HEK293 (cell line): ENCODE measurements at regions not wholly inside any gene's neighbourhood (a gene's known extent, or its start where the extent isn't known, plus 50 kb on each side); places are given as distances from the start of the nearest gene placed in this dataset.

Source experiments
- CTCF ChIA-PET: fragments of 350-600 bp; formaldehyde crosslinking; extraction: SDS; loops from one replicate; lab custom pipeline; 2021; ENCODE audit warnings: antibody characterized with exemption; lab: Yijun Ruan, JAX
- POLR2A ChIA-PET: fragments of 300-600 bp; formaldehyde crosslinking; extraction: SDS; loops from one replicate; lab custom pipeline; 2020; ENCODE audit warnings: antibody characterized with exemption, inconsistent platforms; lab: Yijun Ruan, JAX
- H3K27ac ChIP-seq: fragments of 200-500 bp; sonication (Bioruptor generic); 2 replicates; pipeline ENCODE4 v1.5.1; 2014; ENCODE audit warnings: low read depth, low read length, control low read depth, inconsistent platforms; ENCODE audit errors: extremely low read depth
- H3K36me3 ChIP-seq, 2 experiments: fragments of 200-500 bp in 1 of 2; sonication (Bioruptor generic) in 1 of 2; 1 replicate in 1 of 2; 2 replicates in 1 of 2; pipeline ENCODE4 v1.5.1; 2014 to 2017; ENCODE audit warnings: inconsistent platforms in 2 of 2, low read length in 2 of 2; ENCODE audit not compliant: control insufficient read depth in 2 of 2, insufficient read depth in 1 of 2
- H3K4me1 ChIP-seq: fragments of 200-500 bp; sonication (Bioruptor generic); 2 replicates; pipeline ENCODE4 v1.5.1; 2014; ENCODE audit warnings: mild to moderate bottlenecking, low read length, inconsistent platforms; ENCODE audit not compliant: control insufficient read depth, insufficient read depth
- H3K4me3 ChIP-seq: 2 replicates; pipeline ENCODE4 v1.5.1; 2011; ENCODE audit warnings: low read depth, mild to moderate bottlenecking, control low read depth, low read length, moderate library complexity
- H3K9me3 ChIP-seq: fragments of 200-500 bp; sonication (Bioruptor generic); 2 replicates; pipeline ENCODE4 v1.5.1; 2014; ENCODE audit warnings: low read depth, low read length, inconsistent platforms; ENCODE audit not compliant: control insufficient read depth, insufficient read depth
- CTCF ChIP-seq: fragments of 450-650 bp; formaldehyde crosslinking; IDR thresholded peaks from 2 replicates; pipeline ENCODE4 v1.5.1; 2016; ENCODE audit warnings: missing biosample characterization, missing genetic modification characterization
- KLF10 ChIP-seq: fragments of 450-650 bp; IDR thresholded peaks from 2 replicates; pipeline ENCODE4 v1.5.1; 2018; ENCODE audit warnings: missing biosample characterization, mild to moderate bottlenecking, missing genetic modification characterization
- KLF9 ChIP-seq: fragments of 450-650 bp; formaldehyde crosslinking; IDR thresholded peaks from 2 replicates; pipeline ENCODE4 v1.5.1; 2016; ENCODE audit warnings: missing biosample characterization, missing genetic modification characterization, low read depth
- PATZ1 ChIP-seq: fragments of 450-650 bp; formaldehyde crosslinking; IDR thresholded peaks from 2 replicates; pipeline ENCODE4 v1.5.1; 2016; ENCODE audit warnings: missing biosample characterization, missing genetic modification characterization
- RBAK ChIP-seq: fragments of 450-650 bp; formaldehyde crosslinking; IDR thresholded peaks from 2 replicates; pipeline ENCODE4 v1.5.1; 2016; ENCODE audit warnings: missing biosample characterization, missing genetic modification characterization
- SCRT1 ChIP-seq: fragments of 450-650 bp; formaldehyde crosslinking; IDR thresholded peaks from 2 replicates; pipeline ENCODE4 v1.5.1; 2016; ENCODE audit warnings: missing biosample characterization, missing genetic modification characterization, borderline replicate concordance
- TRIM28 ChIP-seq: IDR thresholded peaks from 2 replicates; pipeline ENCODE4 v1.6.1; 2011; ENCODE audit warnings: low read length, control low read depth, borderline replicate concordance
- WT1 ChIP-seq: fragments of 450-650 bp; formaldehyde crosslinking; IDR thresholded peaks from 2 replicates; pipeline ENCODE4 v1.5.1; 2016; ENCODE audit warnings: missing biosample characterization, missing genetic modification characterization
- ZBTB20 ChIP-seq: fragments of 450-650 bp; formaldehyde crosslinking; IDR thresholded peaks from 2 replicates; pipeline ENCODE4 v1.5.1; 2016; ENCODE audit warnings: missing biosample characterization, missing genetic modification characterization
- ZFP3 ChIP-seq: fragments of 450-650 bp; formaldehyde crosslinking; IDR thresholded peaks from 2 replicates; pipeline ENCODE4 v1.5.1; 2016; ENCODE audit warnings: low read depth, missing biosample characterization, missing genetic modification characterization
- ZFP41 ChIP-seq: fragments of 450-650 bp; formaldehyde crosslinking; IDR thresholded peaks from 2 replicates; pipeline ENCODE4 v1.5.1; 2016; ENCODE audit warnings: missing biosample characterization, missing genetic modification characterization, borderline replicate concordance
- ZNF148 ChIP-seq: fragments of 450-650 bp; formaldehyde crosslinking; IDR thresholded peaks from 2 replicates; pipeline ENCODE4 v1.5.0; 2017; ENCODE audit warnings: missing biosample characterization, missing genetic modification characterization, borderline replicate concordance
- ZNF157 ChIP-seq: fragments of 450-650 bp; formaldehyde crosslinking; IDR thresholded peaks from 2 replicates; pipeline ENCODE4 v1.5.1; 2016; ENCODE audit warnings: missing biosample characterization, missing genetic modification characterization
- ZNF169 ChIP-seq: fragments of 450-650 bp; formaldehyde crosslinking; IDR thresholded peaks from 2 replicates; pipeline ENCODE4 v1.5.1; 2016; ENCODE audit warnings: missing biosample characterization, missing genetic modification characterization
- ZNF175 ChIP-seq: fragments of 450-650 bp; formaldehyde crosslinking; IDR thresholded peaks from 2 replicates; pipeline ENCODE4 v1.5.1; 2016; ENCODE audit warnings: missing biosample characterization, missing genetic modification characterization
- ZNF239 ChIP-seq: fragments of 450-650 bp; formaldehyde crosslinking; IDR thresholded peaks from 2 replicates; pipeline ENCODE4 v1.5.1; 2016; ENCODE audit warnings: missing biosample characterization, missing genetic modification characterization
- ZNF248 ChIP-seq: fragments of 450-650 bp; formaldehyde crosslinking; IDR thresholded peaks from 2 replicates; pipeline ENCODE4 v1.5.1; 2017; ENCODE audit warnings: missing biosample characterization, missing genetic modification characterization
- ZNF302 ChIP-seq: fragments of 450-650 bp; formaldehyde crosslinking; IDR thresholded peaks from 2 replicates; pipeline ENCODE4 v1.5.1; 2016; ENCODE audit warnings: missing biosample characterization, missing genetic modification characterization, low read depth
- ZNF335 ChIP-seq: fragments of 450-650 bp; formaldehyde crosslinking; conservative IDR thresholded peaks from 2 replicates; pipeline ENCODE4 v1.5.1; 2016; ENCODE audit warnings: missing biosample characterization, missing genetic modification characterization
- ZNF341 ChIP-seq: fragments of 450-650 bp; formaldehyde crosslinking; IDR thresholded peaks from 2 replicates; pipeline ENCODE4; 2016; ENCODE audit warnings: low read depth, missing biosample characterization, missing genetic modification characterization
- ZNF548 ChIP-seq: fragments of 450-650 bp; formaldehyde crosslinking; IDR thresholded peaks from 2 replicates; pipeline ENCODE4 v1.5.1; 2016; ENCODE audit warnings: missing biosample characterization, missing genetic modification characterization
- ZNF621 ChIP-seq: fragments of 450-650 bp; formaldehyde crosslinking; IDR thresholded peaks from 2 replicates; pipeline ENCODE4 v1.5.1; 2017; ENCODE audit warnings: missing biosample characterization, missing genetic modification characterization
- ZNF677 ChIP-seq: fragments of 450-650 bp; IDR thresholded peaks from 2 replicates; pipeline ENCODE4 v1.5.0; 2018; ENCODE audit warnings: missing biosample characterization, mild to moderate bottlenecking, missing genetic modification characterization, moderate library complexity
- ZNF785 ChIP-seq: fragments of 450-650 bp; formaldehyde crosslinking; IDR thresholded peaks from 2 replicates; pipeline ENCODE4 v1.5.1; 2016; ENCODE audit warnings: missing biosample characterization, missing genetic modification characterization

DNA sequence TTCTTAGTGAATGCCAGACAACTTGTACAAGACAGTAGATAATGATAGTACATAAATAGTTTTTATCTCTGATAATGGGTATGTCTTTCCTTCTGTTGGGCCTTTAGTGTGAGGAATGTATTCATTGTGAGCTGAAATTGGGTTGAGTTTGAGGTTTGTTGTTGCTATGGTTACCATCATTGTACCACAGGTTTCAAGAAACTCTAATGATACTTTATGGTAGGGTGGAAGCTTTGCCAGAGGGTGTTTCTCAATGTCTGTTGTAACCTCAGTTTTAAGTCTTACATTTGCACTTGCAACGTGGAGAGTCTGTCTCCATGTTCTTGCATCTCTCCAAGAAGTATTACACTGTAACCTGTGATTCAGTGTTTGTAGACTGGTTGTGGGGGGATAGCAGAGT is 1550.1 kb downstream of the MAT2B start:
- Histone ChIP-seq H3K9me3 (no peaks in the 10 kb centered on the region), H3K4me3 (no peak overlapping the region), H3K36me3 (no peaks in the 10 kb centered on the region), H3K27ac (no peak overlapping the region), H3K4me1 (no peaks in the 10 kb centered on the region)
- ChIA-PET POLR2A (no interaction called here), CTCF (no interaction called here)
- TF ChIP-seq ZNF248 (no peak), ZNF169 (no peak)

- ChIA-PET POLR2A (no interaction called here), CTCF (interaction anchor here (0.7 kb wide), 1 partner anchor 140 kb away, joined by 3 read pairs; no protein-coding TSS in a partner anchor)
- H3K36me3 ChIP-seq = no peaks in the 10 kb centered on the region
- H3K27ac ChIP-seq = no peak overlapping the region
- H3K9me3 ChIP-seq = no peaks in the 10 kb centered on the region
- no peak overlapping the region for H3K4me3 ChIP-seq
- TF ChIP-seq ZNF239 (tag by site-specific recombination) (no peak), ZNF785 (tag by site-specific recombination) (no peak), ZNF148 (tag by site-specific recombination) (no peak), ZNF302 (no peak), RBAK (tag by site-specific recombination) (no peak)
- H3K4me1 ChIP-seq = no peaks in the 10 kb centered on the region
Measured at GRCh38 chr5:165057145-165057544, 1551.7 kb downstream of the MAT2B start.

DNA sequence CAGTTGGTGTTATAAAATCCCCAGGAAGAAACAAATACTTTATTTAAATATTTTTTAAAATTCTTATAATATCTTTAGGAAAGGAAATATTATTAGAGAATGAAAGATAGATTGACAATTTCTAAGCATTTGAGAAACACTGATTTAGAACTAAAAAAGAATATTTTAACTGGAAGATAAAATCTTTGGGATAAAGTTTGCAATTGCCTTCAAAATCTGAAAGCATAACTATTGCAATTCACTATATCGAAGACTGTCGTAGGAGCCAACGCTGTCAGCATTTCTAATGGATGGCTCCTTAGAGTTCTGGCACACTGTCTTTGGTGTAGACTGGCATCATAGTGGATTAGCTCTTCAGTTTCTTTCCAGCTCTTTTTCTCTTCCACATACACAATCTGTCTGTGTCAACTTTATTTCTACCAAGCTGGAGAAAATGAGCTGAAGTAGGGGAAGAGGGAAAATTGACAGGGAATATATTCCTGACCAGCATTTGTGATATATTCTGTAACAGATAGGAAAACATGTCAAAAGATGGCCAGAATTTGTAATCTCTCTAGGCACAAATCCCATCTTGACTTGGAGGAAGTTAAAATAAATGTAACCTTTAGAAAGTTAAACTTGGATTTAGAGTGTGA is 1561.4 kb downstream of the MAT2B start:
- POLR2A ChIA-PET = no interaction called here
- CTCF ChIA-PET = no interaction called here
- H3K4me3 ChIP-seq = no peak overlapping the region
- H3K27ac ChIP-seq = no peak overlapping the region
- no peaks in the 10 kb centered on the region for H3K9me3 ChIP-seq
- no peak for TF ChIP-seq ZFP41 (tag by site-specific recombination)
- TF ChIP-seq ZNF621 (tag by site-specific recombination) = no peak
- TF ChIP-seq KLF10 (tag by site-specific recombination) = no peak
- TF ChIP-seq ZNF335 (tag by site-specific recombination) = no peak
- no peaks in the 10 kb centered on the region for H3K36me3 ChIP-seq
- no peaks in the 10 kb centered on the region for H3K4me1 ChIP-seq

- Histone ChIP-seq H3K4me3 (no peak overlapping the region), H3K9me3 (no peaks in the 10 kb centered on the region), H3K36me3 (no peaks in the 10 kb centered on the region), H3K27ac (no peak overlapping the region), H3K4me1 (no peaks in the 10 kb centered on the region)
- POLR2A ChIA-PET = no interaction called here
- CTCF ChIA-PET = no interaction called here
- TF ChIP-seq KLF9 (tag by site-specific recombination) (no peak), ZNF169 (no peak), ZBTB20 (tag by site-specific recombination) (no peak), ZNF548 (no peak), ZNF175 (no peak), ZNF341 (tag by site-specific recombination) (no peak), CTCF (tag by site-specific recombination) (no peak), SCRT1 (tag by site-specific recombination) (no peak), ZNF677 (tag by site-specific recombination) (no peak), ZFP3 (tag by site-specific recombination) (no peak), ZNF157 (tag by site-specific recombination) (no peak), RBAK (tag by site-specific recombination) (no peak), WT1 (tag by site-specific recombination) (no peak), TRIM28 (no peak), PATZ1 (no peak)
Measured at GRCh38 chr5:165076686-165077085, 1571.3 kb downstream of the MAT2B start.
